Fibroblast of pulmonary artery (primary cell): ENCODE measurements at regions not wholly inside any gene's neighbourhood (a gene's known extent, or its start where the extent isn't known, plus 50 kb on each side); places are given as distances from the start of the nearest gene placed in this dataset.
A peak's percentile ranks its signal among the peaks of the same experiment; 100 is the strongest.

Source experiments
- DNase-seq: peaks from one replicate; pipeline ENCODE4 v3.0.0-alpha.2; 2010; ENCODE audit warnings: low read depth
- H3K4me3 ChIP-seq: replicated peaks from 2 replicates; pipeline ENCODE4 v1.5.1; 2011; ENCODE audit warnings: low read depth, mild to moderate bottlenecking, control low read depth, low read length, moderate library complexity
- CTCF ChIP-seq: IDR thresholded peaks from 2 replicates; pipeline ENCODE4 v1.5.1; 2011; ENCODE audit warnings: mild to moderate bottlenecking, control low read depth, low read length, inconsistent platforms; ENCODE audit errors: missing control alignments

GRCh38 chr15:95486224-95486623, 844.3 kb upstream of the NR2F2 start:
- peak; percentile 45 for DNase-seq
- H3K4me3 ChIP-seq = no peak overlapping the region
- TF ChIP-seq CTCF = no peak

DNA sequence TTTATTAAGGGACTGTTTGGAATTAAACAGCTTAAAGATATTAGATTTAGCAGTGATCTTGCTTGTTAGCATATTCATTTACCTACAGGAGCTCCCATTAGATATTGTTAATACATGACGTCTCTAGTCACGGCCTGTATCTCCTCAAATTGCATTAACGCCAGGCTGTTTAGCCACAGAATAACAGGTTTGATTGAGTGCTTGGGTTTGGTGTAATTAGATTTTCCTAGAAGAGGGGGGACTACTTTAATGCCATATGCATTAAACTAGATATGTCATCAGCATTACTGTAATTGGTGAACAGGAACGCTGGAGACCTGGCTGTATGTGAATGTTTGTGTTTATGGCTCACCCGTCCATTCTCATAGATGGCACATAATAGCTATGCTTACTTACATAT, 841.4 kb upstream of the NR2F2 start:
- H3K4me3 ChIP-seq = no peak overlapping the region
- DNase-seq = no peak
- no peak for TF ChIP-seq CTCF

DNA sequence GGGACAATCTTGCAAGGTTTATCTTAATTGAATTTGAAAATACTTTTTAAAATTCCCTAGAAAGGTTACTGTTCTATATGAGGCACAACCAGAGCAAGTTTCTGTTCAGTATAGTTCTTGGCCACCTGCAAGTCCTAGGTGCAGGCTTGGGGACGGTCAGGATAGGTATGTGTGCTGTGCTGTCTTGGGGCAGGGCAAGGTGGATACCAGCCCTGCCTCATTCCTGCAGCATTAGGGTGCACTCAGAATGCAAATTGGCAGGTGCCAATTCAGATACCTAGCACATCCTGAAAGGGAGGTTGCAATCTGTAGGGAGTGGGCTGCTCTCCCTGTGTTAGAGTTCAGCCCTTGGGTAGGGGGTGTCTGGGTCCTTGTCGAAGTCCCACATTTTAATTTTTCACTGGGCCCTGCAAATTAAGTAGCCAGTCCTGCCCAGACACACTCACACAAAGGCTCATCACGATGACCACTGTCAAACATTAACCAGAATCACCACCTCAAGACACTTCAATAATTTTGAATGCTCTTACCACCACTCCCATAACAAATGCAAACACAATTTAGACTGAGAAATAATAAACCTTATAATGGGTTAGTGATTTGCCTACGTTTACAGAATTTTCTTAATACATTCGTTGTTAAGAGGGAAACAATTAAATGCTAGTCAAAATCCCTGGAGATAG, 838.0 kb upstream of the NR2F2 start:
- no peak for DNase-seq
- H3K4me3 ChIP-seq = no peak overlapping the region
- no peak for TF ChIP-seq CTCF

GRCh38 chr15:95494971-95495541, 835.4 kb upstream of the NR2F2 start:
- DNase-seq = peak; percentile 13
- H3K4me3 ChIP-seq = no peak overlapping the region
- TF ChIP-seq CTCF = no peak

DNA sequence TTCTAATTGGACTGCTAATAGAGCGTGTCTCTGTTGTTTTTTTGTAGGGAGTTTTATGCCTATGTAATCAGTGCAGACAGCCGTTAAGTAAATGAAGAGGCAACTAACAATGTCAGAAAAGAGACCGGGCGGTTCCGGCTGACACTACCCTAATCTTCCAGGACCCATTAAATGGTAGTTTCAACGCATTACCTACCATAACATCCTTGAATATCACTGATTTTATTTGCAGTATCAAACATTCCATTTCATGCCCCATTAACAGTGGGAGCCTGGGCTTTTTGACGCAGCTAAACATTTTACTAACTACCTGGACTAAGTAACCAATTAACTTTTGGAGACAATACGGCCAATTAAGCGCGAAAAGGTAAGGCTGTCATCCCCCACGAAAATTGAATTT, 832.9 kb upstream of the NR2F2 start:
- no peak for TF ChIP-seq CTCF
- H3K4me3 ChIP-seq = no peak overlapping the region
- DNase-seq = no peak

- no peak overlapping the region for H3K4me3 ChIP-seq
- no peak for DNase-seq
- no peak for TF ChIP-seq CTCF
Measured at GRCh38 chr15:95498961-95499360, 831.5 kb upstream of the NR2F2 start.

GRCh38 chr15:95499397-95499796, 831.1 kb upstream of the NR2F2 start:
- DNase-seq = peak; percentile 29

More at GRCh38 chr15:95499397-95499796, 831.1 kb upstream of the NR2F2 start:
- TF ChIP-seq CTCF = no peak
- H3K4me3 ChIP-seq = no peak overlapping the region
